Naive thymus-derived CD4-positive, alpha-beta T cell (primary cell): ENCODE measurements at regions not wholly inside any gene's neighbourhood (a gene's known extent, or its start where the extent isn't known, plus 50 kb on each side); places are given as distances from the start of the nearest gene placed in this dataset.
"Not testable (repeated sequence)": the region's sequence is repeated elsewhere in the genome, so short reads cannot be mapped to it uniquely, and the experiment has no call there.

Experiments
- ATAC-seq: fragments of 150-1000 bp; cut with Tn5 transposase; 2 replicates; pipeline ENCODE4 v1.10.0; 2021; ENCODE audit warnings: mild to moderate bottlenecking, moderate library complexity
- CTCF ChIA-PET: fragments of 350-600 bp; sonication (Branson Sonifier 250); formaldehyde crosslinking; loops from one replicate; lab custom pipeline; 2021; ENCODE audit warnings: antibody characterized with exemption; lab: Charles Lee
- POLR2A ChIA-PET: fragments of 350-600 bp; sonication (Branson Sonifier 250); formaldehyde crosslinking; loops from one replicate; lab custom pipeline; 2021; ENCODE audit warnings: antibody characterized with exemption, inconsistent platforms; lab: Charles Lee
- DNase-seq, 9 donors: peaks; one replicate each; pipeline versions ENCODE4 v3.0.0 to v3.0.0-alpha.2; 2020 to 2022; ENCODE audit warnings: mixed read lengths in 1 of 9
- H3K27ac ChIP-seq: one replicate; pipeline ENCODE4 v1.7.0; 2013; ENCODE audit warnings: mild to moderate bottlenecking, low read depth, low read length, moderate library complexity
- H3K27me3 ChIP-seq, 2 donors: one replicate each; pipeline ENCODE4 v1.7.0; 2013; ENCODE audit warnings: low read length in 2 of 2, mild to moderate bottlenecking in 2 of 2, moderate library complexity in 2 of 2; ENCODE audit not compliant: control insufficient read depth in 2 of 2, insufficient read depth in 2 of 2
- H3K36me3 ChIP-seq, 3 experiments: 1 replicate in 2 of 3; 2 replicates in 1 of 3; pipeline ENCODE4 v1.7.0; 2013; ENCODE audit warnings: low read length in 3 of 3, mild to moderate bottlenecking in 3 of 3, moderate library complexity in 1 of 3; ENCODE audit not compliant: insufficient read depth in 3 of 3, control insufficient read depth in 2 of 3
- H3K4me1 ChIP-seq, 2 donors: one replicate each; pipeline ENCODE4 v1.7.0; 2013; ENCODE audit warnings: low read length in 2 of 2, mild to moderate bottlenecking in 2 of 2, moderate library complexity in 1 of 2; ENCODE audit not compliant: control insufficient read depth in 2 of 2, insufficient read depth in 2 of 2
- H3K4me3 ChIP-seq: 2 replicates; pipeline ENCODE4 v1.7.0; 2013; ENCODE audit warnings: mild to moderate bottlenecking, low read length
- H3K9me3 ChIP-seq, 3 experiments: 1 replicate in 2 of 3; 2 replicates in 1 of 3; pipeline ENCODE4 v1.7.0; 2013; ENCODE audit warnings: low read length in 3 of 3; ENCODE audit not compliant: control insufficient read depth in 2 of 3
- H3K27ac Mint-ChIP-seq, 9 donors: one replicate each; pipeline ENCODE4 v1.8.0; 2020 to 2022; ENCODE audit warnings: mixed read lengths in 9 of 9, mild to moderate bottlenecking in 8 of 9, moderate library complexity in 5 of 9, inconsistent platforms in 2 of 9
- H3K27me3 Mint-ChIP-seq, 5 donors: one replicate each; pipeline ENCODE4 v1.8.0; 2021 to 2022; ENCODE audit warnings: mixed read lengths in 5 of 5, mild to moderate bottlenecking in 1 of 5
- H3K36me3 Mint-ChIP-seq, 5 donors: one replicate each; pipeline ENCODE4 v1.8.0; 2020 to 2022; ENCODE audit warnings: mixed read lengths in 5 of 5, mild to moderate bottlenecking in 3 of 5, inconsistent platforms in 1 of 5
- H3K4me1 Mint-ChIP-seq, 7 donors: one replicate each; pipeline ENCODE4 v1.8.0; 2020 to 2022; ENCODE audit warnings: mixed read lengths in 7 of 7, mild to moderate bottlenecking in 3 of 7, inconsistent platforms in 1 of 7
- H3K4me3 Mint-ChIP-seq, 10 donors: one replicate each; pipeline ENCODE4 v1.8.0; 2020 to 2022; ENCODE audit warnings: mild to moderate bottlenecking in 10 of 10, mixed read lengths in 10 of 10, moderate library complexity in 6 of 10, inconsistent platforms in 2 of 10
- H3K9me3 Mint-ChIP-seq, 11 donors: one replicate each; pipeline ENCODE4 v1.8.0; 2020 to 2022; ENCODE audit warnings: mixed read lengths in 11 of 11, mild to moderate bottlenecking in 4 of 11, inconsistent platforms in 1 of 11, moderate library complexity in 1 of 11
- intact Hi-C, 2 donors: fragments of 100-400 bp; cut with micrococcal nuclease; formaldehyde crosslinking; loops; one replicate each; pipeline ENCODE4 v1.15.1; 2023

- Mint-ChIP-seq H3K9me3 (peaks cover 0 to 4% (median 0%) of the 10 kb centered on the region in 11 donors), H3K27me3 (peaks cover 5 to 16% (median 16%) of the 10 kb centered on the region in 5 donors), H3K27ac (no peak overlapping the region), H3K4me3 (no peak overlapping the region), H3K4me1 (no peaks in the 10 kb centered on the region), H3K36me3 (no peaks in the 10 kb centered on the region)
- Histone ChIP-seq H3K36me3 (no peaks in the 10 kb centered on the region), H3K9me3 (no peaks in the 10 kb centered on the region), H3K27ac (no peak overlapping the region), H3K4me1 (no peaks in the 10 kb centered on the region), H3K27me3 (no peaks in the 10 kb centered on the region), H3K4me3 (no peak overlapping the region)
- ATAC-seq (no peak), DNase-seq (no peak)
- intact Hi-C loops, result no loop called here
- ChIA-PET CTCF (no interaction called here), POLR2A (no interaction called here)
These were observed 164.5 kb downstream of the PMAIP1 start for GRCh38 chr18:60064271-60064670.

- H3K27me3 ChIP-seq, H3K9me3 ChIP-seq, H3K4me3 Mint-ChIP-seq, H3K27ac Mint-ChIP-seq, DNase-seq, H3K36me3 Mint-ChIP-seq, H3K36me3 ChIP-seq, H3K4me1 ChIP-seq, H3K9me3 Mint-ChIP-seq, POLR2A ChIA-PET, CTCF ChIA-PET, ATAC-seq, H3K27ac ChIP-seq, intact Hi-C loops, H3K4me1 Mint-ChIP-seq, H3K4me3 ChIP-seq: not testable (repeated sequence)
- peaks cover 5 to 16% (median 11%) of the 10 kb centered on the region in 5 donors for H3K27me3 Mint-ChIP-seq
These were observed 163.0 kb downstream of the PMAIP1 start for GRCh38 chr18:60062831-60063230.

- ATAC-seq, result no peak
- ChIA-PET CTCF (no interaction called here), POLR2A (no interaction called here)
- no peak overlapping the region for H3K27ac Mint-ChIP-seq
- H3K4me3 Mint-ChIP-seq, result no peak overlapping the region
- intact Hi-C loops, result no loop called here
- Histone ChIP-seq H3K4me1 (no peaks in the 10 kb centered on the region), H3K9me3 (no peaks in the 10 kb centered on the region), H3K4me3 (no peak overlapping the region), H3K36me3 (no peaks in the 10 kb centered on the region), H3K27ac (no peak overlapping the region), H3K27me3 (no peaks in the 10 kb centered on the region)
- H3K4me1 Mint-ChIP-seq, result no peaks in the 10 kb centered on the region
- peaks cover 0 to 10% (median 0%) of the 10 kb centered on the region in 11 donors for H3K9me3 Mint-ChIP-seq
- peaks cover 5 to 16% (median 11%) of the 10 kb centered on the region in 5 donors for H3K27me3 Mint-ChIP-seq
- H3K36me3 Mint-ChIP-seq, result no peaks in the 10 kb centered on the region
- DNase-seq, result no peak
These were observed 162.6 kb downstream of the PMAIP1 start for GRCh38 chr18:60062396-60062795.

- no peak for ATAC-seq
- no peak overlapping the region for H3K27ac Mint-ChIP-seq
- intact Hi-C loops, result no loop called here
These were observed 160.8 kb downstream of the PMAIP1 start for GRCh38 chr18:60060578-60060977.

GRCh38 chr18:60060026-60060425 is 160.2 kb downstream of the PMAIP1 start:
- no peak overlapping the region for H3K27ac Mint-ChIP-seq
- Histone ChIP-seq H3K4me1 (no peaks in the 10 kb centered on the region), H3K27ac (no peak overlapping the region), H3K36me3 (no peaks in the 10 kb centered on the region), H3K4me3 (no peak overlapping the region), H3K9me3 (no peaks in the 10 kb centered on the region), H3K27me3 (no peaks in the 10 kb centered on the region)
- no peaks in the 10 kb centered on the region for H3K4me1 Mint-ChIP-seq
- H3K36me3 Mint-ChIP-seq, result no peaks in the 10 kb centered on the region
- CTCF ChIA-PET, result no interaction called here
- no peak overlapping the region for H3K4me3 Mint-ChIP-seq
- POLR2A ChIA-PET, result interaction anchor here (0.6 kb wide), 1 partner anchor 9 kb away, joined by 3 read pairs; no protein-coding TSS in a partner anchor
- H3K27me3 Mint-ChIP-seq, result peaks cover 5 to 20% (median 11%) of the 10 kb centered on the region in 5 donors
- ATAC-seq (no peak), DNase-seq (no peak)
- H3K9me3 Mint-ChIP-seq, result peaks cover 0 to 19% (median 0%) of the 10 kb centered on the region in 11 donors
- intact Hi-C loops, result no loop called here

More at GRCh38 chr18:60060578-60060977, 160.8 kb downstream of the PMAIP1 start:
- H3K36me3 ChIP-seq, result no peaks in the 10 kb centered on the region
- H3K4me3 ChIP-seq, result no peak overlapping the region
- CTCF ChIA-PET, result no interaction called here
- POLR2A ChIA-PET, result no interaction called here
- no peaks in the 10 kb centered on the region for H3K9me3 ChIP-seq
- no peak overlapping the region for H3K27ac ChIP-seq
- H3K27me3 ChIP-seq, result no peaks in the 10 kb centered on the region
- H3K27me3 Mint-ChIP-seq, result peaks cover 5 to 20% (median 11%) of the 10 kb centered on the region in 5 donors
- H3K4me3 Mint-ChIP-seq, result no peak overlapping the region
- no peaks in the 10 kb centered on the region for H3K4me1 Mint-ChIP-seq
- H3K9me3 Mint-ChIP-seq, result peaks cover 0 to 19% (median 0%) of the 10 kb centered on the region in 11 donors
- no peaks in the 10 kb centered on the region for H3K36me3 Mint-ChIP-seq
- H3K4me1 ChIP-seq, result no peaks in the 10 kb centered on the region
- DNase-seq, result no peak

- POLR2A ChIA-PET, result no interaction called here
- H3K36me3 ChIP-seq, result no peaks in the 10 kb centered on the region
- Mint-ChIP-seq H3K27ac (no peak overlapping the region), H3K9me3 (peaks cover 0 to 14% (median 0%) of the 10 kb centered on the region in 11 donors), H3K4me3 (peak overlapping the region in 1 of 10 donors; percentile 18), H3K36me3 (no peaks in the 10 kb centered on the region), H3K27me3 (peaks cover 5 to 15% (median 9%) of the 10 kb centered on the region in 5 donors), H3K4me1 (no peaks in the 10 kb centered on the region)
- ATAC-seq (no peak), DNase-seq (no peak)
- H3K27ac ChIP-seq, result no peak overlapping the region
- intact Hi-C loops, result no loop called here
- no peak overlapping the region for H3K4me3 ChIP-seq
- no peaks in the 10 kb centered on the region for H3K9me3 ChIP-seq
- H3K4me1 ChIP-seq, result no peaks in the 10 kb centered on the region
- H3K27me3 ChIP-seq, result no peaks in the 10 kb centered on the region
- CTCF ChIA-PET, result no interaction called here
These were observed 159.4 kb downstream of the PMAIP1 start for GRCh38 chr18:60059216-60059615.

GRCh38 chr18:60053747-60054304 is 154.0 kb downstream of the PMAIP1 start:
- Mint-ChIP-seq H3K9me3 (peaks cover 0 to 14% (median 2%) of the 10 kb centered on the region in 11 donors), H3K27ac (no peak overlapping the region), H3K27me3 (peaks cover 0 to 11% (median 3%) of the 10 kb centered on the region in 5 donors), H3K4me3 (no peak overlapping the region), H3K4me1 (no peaks in the 10 kb centered on the region), H3K36me3 (no peaks in the 10 kb centered on the region)
- intact Hi-C loops, result no loop called here
- Histone ChIP-seq H3K36me3 (no peaks in the 10 kb centered on the region), H3K4me1 (no peaks in the 10 kb centered on the region), H3K4me3 (no peak overlapping the region), H3K27me3 (no peaks in the 10 kb centered on the region), H3K27ac (no peak overlapping the region), H3K9me3 (no peaks in the 10 kb centered on the region)
- ChIA-PET POLR2A (no interaction called here), CTCF (no interaction called here)
- DNase-seq, result no peak
- no peak for ATAC-seq
